HG02798 (cell line): ENCODE measurements at regions not wholly inside any gene's neighbourhood (a gene's known extent, or its start where the extent isn't known, plus 50 kb on each side); places are given as distances from the start of the nearest gene placed in this dataset.
"Not testable (repeated sequence)": the region's sequence is repeated elsewhere in the genome, so short reads cannot be mapped to it uniquely, and the experiment has no call there.

Experiments
- ATAC-seq: cut with Tn5 transposase; IDR thresholded peaks from one replicate; pipeline ENCODE4 v1.9.1; 2021; ENCODE audit warnings: mild to moderate bottlenecking; ENCODE audit not compliant: unreplicated experiment, poor library complexity

DNA sequence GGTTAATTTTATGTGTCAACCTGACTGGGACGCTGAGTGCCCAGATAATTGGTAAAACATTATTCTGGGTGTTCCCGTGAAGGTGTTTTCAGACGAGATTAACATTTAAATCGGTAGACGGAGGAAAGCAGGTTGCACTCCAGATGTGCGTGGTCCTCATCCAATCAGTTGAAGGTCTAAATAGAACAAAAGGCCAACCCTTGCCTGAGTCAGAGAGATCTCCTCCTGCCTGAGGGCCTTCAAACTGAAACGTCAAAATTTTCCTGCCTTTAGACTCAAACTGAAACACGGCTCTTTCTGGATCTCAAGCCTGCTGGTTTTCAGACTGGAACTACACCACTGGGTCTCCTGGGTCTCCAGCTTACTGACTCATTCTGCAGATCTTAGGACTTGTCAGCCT lies 70.9 kb downstream of the NPIPA5 start:
- ATAC-seq, result not testable (repeated sequence)

DNA sequence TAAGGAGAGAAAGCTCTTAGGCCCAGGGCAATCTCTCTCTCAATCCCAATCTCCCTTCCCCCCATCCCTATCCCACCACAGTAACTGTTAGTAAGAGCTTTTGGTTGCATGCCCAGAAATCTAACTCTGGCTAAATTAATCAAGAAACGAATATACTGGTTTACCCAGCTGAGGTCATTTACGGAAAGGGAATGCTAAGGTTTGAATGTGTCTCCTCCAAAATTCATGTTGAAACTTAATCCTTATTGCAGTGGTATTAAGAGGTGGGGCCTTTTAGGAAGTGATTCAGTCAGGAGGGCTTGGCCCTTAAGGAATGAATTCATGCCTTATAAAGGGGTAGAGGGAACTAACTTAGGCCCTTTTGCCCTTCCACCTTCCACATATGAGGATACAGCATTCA lies 72.2 kb downstream of the NPIPA5 start:
- ATAC-seq, result not testable (repeated sequence)

DNA sequence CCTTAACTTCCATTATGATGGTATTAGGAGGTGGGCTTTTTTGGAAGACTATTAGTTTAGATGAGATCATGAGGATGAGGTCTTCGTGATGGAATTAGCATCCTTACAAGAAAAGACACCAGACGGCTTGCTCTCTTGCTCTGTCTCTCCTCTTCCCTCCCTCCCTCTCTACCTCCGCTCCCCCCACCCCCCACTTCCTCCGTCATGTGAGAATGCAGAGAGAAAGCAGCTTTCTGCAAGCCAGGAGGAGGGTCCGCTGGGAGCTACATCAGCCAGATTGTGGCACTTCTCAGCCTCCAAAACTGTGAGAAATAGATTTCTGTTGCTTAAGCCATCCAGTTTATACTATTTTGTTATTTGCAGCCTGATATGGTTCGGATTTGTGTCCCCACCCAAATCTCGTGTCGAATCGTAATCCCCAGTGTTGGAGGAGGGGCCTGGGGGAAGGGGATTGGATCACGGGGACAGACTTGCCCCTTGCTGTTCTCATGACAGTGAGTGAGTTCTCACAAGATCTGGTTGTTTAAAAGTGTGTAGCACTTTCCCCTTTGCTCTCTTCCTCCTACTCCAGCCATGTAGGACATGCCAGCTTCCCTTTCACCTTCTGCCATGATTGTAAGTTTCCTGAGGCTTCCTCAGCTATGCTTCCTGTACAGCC lies 74.3 kb downstream of the NPIPA5 start:
- not testable (repeated sequence) for ATAC-seq

DNA sequence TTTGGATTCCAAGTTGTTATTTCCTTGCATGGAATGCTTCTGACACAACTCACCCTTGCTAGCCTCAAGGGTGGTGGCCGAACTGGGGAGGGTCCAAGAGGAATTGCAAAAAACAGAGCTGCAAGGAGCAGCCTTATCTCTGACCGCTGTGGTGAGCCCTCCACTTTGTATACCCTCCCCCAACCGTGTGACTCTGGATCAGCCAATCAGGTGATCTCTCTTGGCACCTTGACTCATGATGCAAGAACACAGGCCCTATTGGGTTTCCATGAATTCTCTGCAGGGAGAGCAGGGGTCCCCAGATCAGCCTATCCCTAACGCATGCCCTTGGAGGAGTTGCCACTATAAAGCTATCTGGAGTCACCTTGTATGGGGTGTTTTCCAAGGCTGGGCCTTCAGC lies 81.0 kb downstream of the NPIPA5 start:
- not testable (repeated sequence) for ATAC-seq

GRCh38 chr16:15274796-15275195 lies 103.3 kb downstream of the NPIPA5 start:
- ATAC-seq, result not testable (repeated sequence)

DNA sequence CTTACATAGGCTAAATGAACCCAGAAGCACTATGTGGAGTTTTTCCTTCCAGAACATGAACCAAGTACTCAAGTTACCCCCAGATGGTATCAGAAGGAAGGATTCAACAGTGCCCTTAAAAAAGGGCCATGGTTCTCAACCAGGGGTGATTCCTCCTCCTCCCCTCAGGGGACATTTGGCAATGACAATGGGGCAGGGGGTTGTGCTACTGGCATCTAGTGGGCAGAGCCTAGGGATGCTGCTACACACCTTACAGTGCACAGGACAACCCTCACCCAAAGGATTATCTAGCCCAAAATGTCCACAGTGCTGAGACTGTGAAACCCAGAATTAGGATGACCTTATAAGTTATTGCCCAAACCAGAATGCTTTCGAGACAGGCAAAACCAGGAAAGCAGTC lies 104.1 kb downstream of the NPIPA5 start:
- not testable (repeated sequence) for ATAC-seq

GRCh38 chr16:15266941-15267340 lies 111.2 kb downstream of the NPIPA5 start:
- not testable (repeated sequence) for ATAC-seq

DNA sequence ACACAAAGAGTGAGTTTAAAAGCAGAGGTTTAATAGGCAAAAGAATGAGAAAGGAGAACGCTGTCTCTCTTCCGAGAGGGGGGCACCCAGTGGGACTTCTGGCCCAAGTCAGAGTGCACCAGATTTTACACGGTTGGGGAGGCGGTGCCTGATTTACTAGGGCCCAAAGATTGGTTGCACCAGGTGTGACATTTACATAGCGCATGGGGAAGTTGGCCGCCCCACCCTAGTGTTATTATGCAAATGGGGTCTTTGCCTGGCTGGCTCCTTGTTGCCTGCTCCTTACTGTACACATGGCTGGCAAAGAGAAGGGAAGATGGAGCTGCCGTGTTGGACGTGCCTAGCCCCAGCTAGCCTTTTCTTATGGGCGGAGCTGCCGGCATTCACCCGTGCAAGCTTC lies 115.9 kb downstream of the NPIPA5 start:
- not testable (repeated sequence) for ATAC-seq

- not testable (repeated sequence) for ATAC-seq
Measured at GRCh38 chr16:15247971-15248370, 130.1 kb downstream of the NPIPA5 start.

DNA sequence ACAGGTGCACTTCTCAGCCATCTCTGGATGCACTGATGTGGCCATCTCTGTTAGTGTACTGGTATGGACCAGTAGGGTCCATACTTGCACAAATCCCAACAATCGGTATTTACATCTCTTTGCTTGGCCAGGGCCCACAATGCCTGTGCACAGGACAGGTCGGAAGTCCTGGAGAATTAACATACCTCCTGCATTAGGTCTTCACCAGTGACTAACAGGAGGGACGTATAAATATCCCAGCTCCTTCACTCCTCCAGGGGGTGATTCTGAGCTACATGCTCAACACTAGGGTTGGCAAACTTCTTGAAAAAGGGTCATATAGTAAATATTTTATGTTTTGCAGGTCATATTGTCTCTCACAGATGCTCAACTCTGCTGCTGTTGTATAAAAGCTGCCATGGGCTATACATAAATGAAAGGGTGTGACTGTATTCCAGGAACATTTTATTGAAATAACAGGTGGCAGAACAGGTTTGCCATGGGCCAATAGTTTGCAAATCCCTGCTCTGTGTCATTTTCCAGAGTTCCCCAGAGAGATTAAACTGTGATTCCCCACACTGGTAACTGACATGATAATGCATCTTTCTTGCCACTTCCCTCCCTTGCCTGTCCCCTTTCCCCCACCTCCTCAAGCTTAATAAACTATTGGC lies 141.3 kb downstream of the NPIPA5 start:
- not testable (repeated sequence) for ATAC-seq

- ATAC-seq, result not testable (repeated sequence)
Measured at GRCh38 chr16:15235140-15235539, 141.1 kb upstream of the RRN3 start.

- ATAC-seq, result not testable (repeated sequence)
Measured at GRCh38 chr16:15234702-15235101, 140.6 kb upstream of the RRN3 start.

- ATAC-seq, result not testable (repeated sequence)
Measured at GRCh38 chr16:15230432-15230831, 136.4 kb upstream of the RRN3 start.

DNA sequence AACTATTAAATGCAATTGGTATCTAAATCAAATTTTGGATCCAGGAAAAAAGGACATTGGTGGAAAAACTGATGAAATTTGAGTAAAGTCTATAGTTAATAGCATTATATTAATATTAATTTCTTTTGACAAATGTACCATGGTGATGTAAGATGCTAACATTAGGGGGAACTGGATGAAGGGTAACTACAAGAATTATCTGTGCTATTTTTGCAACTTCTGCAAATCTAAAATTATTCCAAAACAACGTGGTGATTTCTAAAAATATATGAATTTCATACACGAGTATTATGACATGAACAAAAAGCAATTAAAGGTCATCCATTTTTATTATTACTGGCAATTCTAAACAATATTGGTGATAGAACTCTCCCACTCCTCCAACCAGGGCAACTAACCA lies 135.6 kb upstream of the RRN3 start:
- not testable (repeated sequence) for ATAC-seq

GRCh38 chr16:15224651-15225050 lies 130.6 kb upstream of the RRN3 start:
- not testable (repeated sequence) for ATAC-seq

DNA sequence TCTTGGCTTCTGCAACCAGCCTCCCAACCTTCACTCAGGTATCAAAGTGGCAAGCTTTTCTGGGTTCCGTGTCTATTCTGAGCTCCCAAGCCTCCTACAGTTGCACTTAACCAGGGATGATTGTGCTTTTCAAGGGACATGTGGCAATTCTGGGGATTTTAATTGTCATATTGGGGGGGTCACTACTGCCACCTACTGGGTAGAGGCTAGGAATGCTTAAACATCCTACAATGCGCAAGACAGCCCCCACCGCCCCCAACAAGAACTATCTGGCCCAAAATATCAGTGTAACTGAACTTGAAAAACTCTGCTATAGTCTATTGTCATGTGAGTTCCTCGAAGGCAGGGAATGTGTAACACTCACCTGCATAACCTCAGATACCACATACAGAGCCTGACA lies 129.3 kb upstream of the RRN3 start:
- not testable (repeated sequence) for ATAC-seq

- peak; percentile 51 for ATAC-seq
Measured at GRCh38 chr16:15219679-15220615, 125.9 kb upstream of the RRN3 start.

DNA sequence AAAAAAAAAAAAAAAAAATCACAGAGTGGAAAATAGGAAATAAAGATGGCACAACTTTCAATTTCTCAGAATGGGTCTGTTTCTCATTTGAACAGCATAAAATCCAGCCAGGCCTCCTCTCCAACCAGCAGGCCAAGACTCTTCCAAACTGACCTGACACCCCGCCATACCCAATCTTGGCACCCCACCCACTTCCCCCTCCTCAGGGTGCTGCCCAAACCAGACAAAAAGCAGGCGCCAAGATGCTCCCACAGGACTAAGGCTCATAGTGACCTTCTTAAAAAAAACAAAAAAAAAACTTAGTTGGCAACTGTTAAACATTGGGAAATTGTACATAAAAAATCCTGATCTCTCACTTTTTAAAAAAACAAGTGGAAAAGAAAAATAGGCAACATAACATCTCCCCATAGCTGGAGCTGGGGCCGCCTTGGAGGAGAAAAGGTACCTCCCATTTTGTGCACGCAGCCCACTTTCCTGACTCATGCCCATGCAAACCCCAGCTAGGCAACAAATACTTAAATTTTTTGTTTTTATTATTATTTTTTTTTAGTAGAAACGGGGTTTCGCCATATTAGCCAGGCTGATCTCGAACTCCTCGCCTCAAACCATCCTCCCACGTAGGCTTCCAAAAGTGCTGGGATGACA lies 124.9 kb upstream of the RRN3 start:
- not testable (repeated sequence) for ATAC-seq

DNA sequence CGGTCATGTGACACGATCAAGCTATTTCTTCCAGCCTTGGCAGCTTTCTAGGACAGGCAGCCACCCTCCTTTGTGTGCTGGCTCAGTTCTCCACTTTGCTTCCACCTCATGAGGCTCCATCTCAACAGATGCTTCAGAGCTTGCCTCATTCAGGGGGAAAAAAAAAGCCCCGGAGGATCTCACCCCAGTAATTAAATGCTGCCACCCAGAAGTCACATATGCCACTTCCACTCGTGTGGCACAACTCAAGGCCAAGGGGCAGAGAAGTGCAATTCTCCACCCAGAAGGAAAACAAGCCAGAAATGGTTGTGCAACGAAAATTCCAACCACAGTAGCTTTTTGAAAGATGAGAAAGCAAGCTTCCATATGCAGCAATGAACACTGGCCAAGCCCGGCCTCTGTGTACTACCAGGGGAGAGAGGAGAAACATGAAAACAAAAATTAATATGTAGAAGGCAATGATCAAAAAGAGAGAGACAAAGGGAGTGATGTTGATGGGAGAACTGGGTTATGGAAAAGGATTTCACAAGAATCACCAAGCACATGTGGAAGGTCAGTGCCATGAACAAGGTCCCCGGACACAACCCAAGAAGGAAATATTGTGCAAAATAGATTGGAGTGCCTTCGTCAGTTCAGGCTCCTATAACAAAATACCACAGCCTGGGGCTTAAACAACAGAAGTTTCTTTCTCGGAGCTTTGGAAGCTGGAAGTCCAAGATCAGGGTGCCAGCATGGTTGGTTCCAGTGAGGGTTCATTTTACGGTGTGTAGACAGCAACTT lies 113.3 kb upstream of the RRN3 start:
- not testable (repeated sequence) for ATAC-seq

- ATAC-seq, result not testable (repeated sequence)
Measured at GRCh38 chr16:15206439-15206838, 112.4 kb upstream of the RRN3 start.
